HL-60 (cell line): ENCODE measurements at regions not wholly inside any gene's neighbourhood (a gene's known extent, or its start where the extent isn't known, plus 50 kb on each side); places are given as distances from the start of the nearest gene placed in this dataset.

Source experiments
- DNase-seq, 2 experiments: peaks; one replicate each; pipeline ENCODE4 v3.0.0-alpha.2; 2010 to 2020; ENCODE audit warnings: low read depth in 1 of 2, low spot score in 1 of 2
- H3K27ac ChIP-seq: fragments of 250-450 bp; sonication (Bioruptor Pico); replicated peaks from 2 replicates; pipeline ENCODE4 v1.5.1; 2020; ENCODE audit warnings: mild to moderate bottlenecking, moderate library complexity
- H3K27me3 ChIP-seq: fragments of 250-450 bp; sonication (Bioruptor Pico); 2 replicates; pipeline ENCODE4 v1.5.1; 2021; ENCODE audit warnings: mild to moderate bottlenecking, moderate library complexity; ENCODE audit not compliant: insufficient read depth, poor library complexity, severe bottlenecking
- H3K4me3 ChIP-seq: replicated peaks from 2 replicates; pipeline ENCODE4 v1.5.1; 2011; ENCODE audit warnings: mild to moderate bottlenecking, control low read depth, low read length; ENCODE audit not compliant: insufficient read depth
- CTCF ChIP-seq: IDR thresholded peaks from one replicate; pipeline ENCODE4 v1.5.1; 2011; ENCODE audit warnings: low read length, control low read depth, inconsistent platforms; ENCODE audit not compliant: insufficient read depth
- GABPA ChIP-seq: IDR thresholded peaks from 2 replicates; pipeline ENCODE4 v1.6.1; 2012; ENCODE audit warnings: low read depth
- POLR2AphosphoS5 ChIP-seq: IDR thresholded peaks from 2 replicates; pipeline ENCODE4 v1.6.1; 2012; ENCODE audit warnings: low read depth
- REST ChIP-seq: IDR thresholded peaks from 2 replicates; pipeline ENCODE4 v1.6.1; 2012; ENCODE audit warnings: low read depth; ENCODE audit not compliant: insufficient replicate concordance
- SPI1 ChIP-seq: IDR thresholded peaks from 2 replicates; pipeline ENCODE4 v1.6.1; 2012; ENCODE audit warnings: low read depth, mild to moderate bottlenecking, borderline replicate concordance

- peak overlapping the region; percentile 22 for H3K4me3 ChIP-seq
- no peak for TF ChIP-seq REST
- TF ChIP-seq GABPA: peak; percentile 44; the same call in 1 of the 2 replicates
- peak; percentile 99 for TF ChIP-seq SPI1
- TF ChIP-seq POLR2AphosphoS5: no peak
- TF ChIP-seq CTCF: peak; percentile 68
These were observed 51.1 kb upstream of the EED start for GRCh38 chr11:86193297-86194095.

GRCh38 chr11:86192519-86193257, 51.9 kb upstream of the EED start:
- Histone ChIP-seq H3K27ac (peak overlapping the region; percentile 59), H3K27me3 (no peaks in the 10 kb centered on the region), H3K4me3 (no peak overlapping the region)
- no peak for DNase-seq
- TF ChIP-seq SPI1: peak; percentile 33; the same call in 1 of the 2 replicates
- TF ChIP-seq REST: no peak

More at GRCh38 chr11:86193297-86194095, 51.1 kb upstream of the EED start:
- peak; percentile 45 to 80 for DNase-seq
- Histone ChIP-seq H3K27ac (peak overlapping the region; percentile 59), H3K27me3 (no peaks in the 10 kb centered on the region)

- H3K4me3 ChIP-seq: no peak overlapping the region
- no peak overlapping the region for H3K27ac ChIP-seq
These were observed 52.7 kb upstream of the EED start for GRCh38 chr11:86191874-86192273.

More at GRCh38 chr11:86191874-86192273, 52.7 kb upstream of the EED start:
- no peaks in the 10 kb centered on the region for H3K27me3 ChIP-seq
- TF ChIP-seq SPI1 (no peak), CTCF (no peak), REST (no peak), GABPA (no peak), POLR2AphosphoS5 (no peak)
- no peak for DNase-seq
